Neural crest cell (in vitro differentiated cells): ENCODE measurements at regions not wholly inside any gene's neighbourhood (a gene's known extent, or its start where the extent isn't known, plus 50 kb on each side); places are given as distances from the start of the nearest gene placed in this dataset.

Source experiments
- DNase-seq: peaks from one replicate; pipeline ENCODE4 v3.0.0; 2021; ENCODE audit warnings: low read depth, mixed read lengths, low spot score
- H3K27ac Mint-ChIP-seq: one replicate; pipeline ENCODE4 v1.8.0; 2021; ENCODE audit warnings: mild to moderate bottlenecking, mixed read lengths; ENCODE audit not compliant: unreplicated experiment
- H3K27me3 Mint-ChIP-seq: 2 replicates; pipeline ENCODE4 v1.8.0; 2021; ENCODE audit warnings: low read depth, mild to moderate bottlenecking, mixed read lengths
- H3K36me3 Mint-ChIP-seq: 2 replicates; pipeline ENCODE4 v1.8.0; 2021; ENCODE audit warnings: low read depth, mild to moderate bottlenecking, mixed read lengths
- H3K4me1 Mint-ChIP-seq: 2 replicates; pipeline ENCODE4 v1.8.0; 2021; ENCODE audit warnings: mixed read lengths
- H3K4me3 Mint-ChIP-seq: one replicate; pipeline ENCODE4 v1.8.0; 2021; ENCODE audit warnings: mild to moderate bottlenecking, mixed read lengths
- H3K9me3 Mint-ChIP-seq: 2 replicates; pipeline ENCODE4 v1.8.0; 2021; ENCODE audit warnings: mixed read lengths
- CTCF ChIP-seq: fragments of 200-600 bp; sonication (generic); conservative IDR thresholded peaks from 2 replicates; pipeline ENCODE4 v1.5.0; 2021; ENCODE audit warnings: antibody characterized with exemption, mild to moderate bottlenecking

- H3K27ac Mint-ChIP-seq, result no peak overlapping the region
- H3K4me3 Mint-ChIP-seq, result no peak overlapping the region
- no peaks in the 10 kb centered on the region for H3K36me3 Mint-ChIP-seq
- no peak for TF ChIP-seq CTCF
- no peak for DNase-seq
- peaks cover 2% of the 10 kb centered on the region for H3K9me3 Mint-ChIP-seq
- peaks cover 4% of the 10 kb centered on the region for H3K4me1 Mint-ChIP-seq
- no peaks in the 10 kb centered on the region for H3K27me3 Mint-ChIP-seq
Measured at GRCh38 chr13:65473196-65473595, 1756.9 kb downstream of the PCDH9 start.

DNA sequence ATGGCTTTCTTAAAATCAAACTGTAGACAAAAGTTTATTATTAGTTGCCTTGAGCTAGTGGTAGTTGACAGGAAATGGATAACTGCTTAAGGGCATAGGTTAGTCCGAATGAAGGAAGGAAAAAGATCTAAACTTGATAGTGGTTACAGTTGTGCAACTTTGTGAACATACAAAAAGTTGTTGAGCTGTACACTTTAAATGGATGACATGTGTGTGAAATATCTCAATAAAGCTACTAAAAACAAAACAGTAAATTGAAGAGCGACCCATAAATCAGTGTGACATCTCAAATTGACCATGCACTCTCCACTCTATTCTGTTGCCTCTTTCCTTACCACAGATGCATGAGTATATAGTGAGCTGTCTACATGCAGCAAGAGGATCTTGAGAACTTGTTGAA lies 1757.8 kb downstream of the PCDH9 start:
- peaks cover 4% of the 10 kb centered on the region for H3K4me1 Mint-ChIP-seq
- H3K4me3 Mint-ChIP-seq, result no peak overlapping the region
- H3K9me3 Mint-ChIP-seq, result peaks cover 2% of the 10 kb centered on the region
- H3K36me3 Mint-ChIP-seq, result no peaks in the 10 kb centered on the region
- no peak for TF ChIP-seq CTCF
- H3K27ac Mint-ChIP-seq, result no peak overlapping the region
- DNase-seq, result no peak
- H3K27me3 Mint-ChIP-seq, result no peaks in the 10 kb centered on the region

DNA sequence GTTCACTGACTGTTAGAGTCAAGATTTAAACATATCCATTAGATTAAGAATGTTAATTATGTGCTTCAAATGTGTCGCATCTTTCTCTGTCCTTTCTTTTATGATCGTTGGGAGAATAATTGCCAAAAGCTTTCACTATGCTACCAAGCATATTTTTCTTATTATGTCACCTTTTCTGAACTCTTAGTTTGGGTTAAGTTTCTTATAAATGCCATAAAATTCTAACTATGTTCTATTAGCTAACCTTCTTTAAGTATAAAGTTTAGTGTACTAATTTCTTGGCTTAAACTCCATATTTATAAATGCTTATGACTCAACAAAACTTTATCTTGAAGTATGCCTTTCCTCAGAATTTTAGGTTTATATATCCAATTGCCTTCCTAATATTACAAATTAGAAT lies 1759.4 kb downstream of the PCDH9 start:
- no peak for TF ChIP-seq CTCF
- peaks cover 2% of the 10 kb centered on the region for H3K9me3 Mint-ChIP-seq
- DNase-seq, result no peak
- no peak overlapping the region for H3K27ac Mint-ChIP-seq
- no peaks in the 10 kb centered on the region for H3K36me3 Mint-ChIP-seq
- no peaks in the 10 kb centered on the region for H3K27me3 Mint-ChIP-seq
- H3K4me1 Mint-ChIP-seq, result peaks cover 4% of the 10 kb centered on the region
- no peak overlapping the region for H3K4me3 Mint-ChIP-seq

GRCh38 chr13:65468628-65469027 lies 1761.5 kb downstream of the PCDH9 start:
- no peak for TF ChIP-seq CTCF
- H3K4me3 Mint-ChIP-seq, result no peak overlapping the region
- H3K4me1 Mint-ChIP-seq, result peaks cover 4% of the 10 kb centered on the region
- H3K27ac Mint-ChIP-seq, result no peak overlapping the region
- peaks cover 3% of the 10 kb centered on the region for H3K36me3 Mint-ChIP-seq
- no peaks in the 10 kb centered on the region for H3K27me3 Mint-ChIP-seq
- H3K9me3 Mint-ChIP-seq, result peaks cover 5% of the 10 kb centered on the region
- DNase-seq, result no peak

- peaks cover 3% of the 10 kb centered on the region for H3K36me3 Mint-ChIP-seq
- H3K27ac Mint-ChIP-seq, result no peak overlapping the region
- H3K27me3 Mint-ChIP-seq, result no peaks in the 10 kb centered on the region
- peaks cover 8% of the 10 kb centered on the region for H3K9me3 Mint-ChIP-seq
- no peak for TF ChIP-seq CTCF
- DNase-seq, result no peak
- H3K4me3 Mint-ChIP-seq, result no peak overlapping the region
- no peaks in the 10 kb centered on the region for H3K4me1 Mint-ChIP-seq
Measured at GRCh38 chr13:65461590-65461989, 1768.5 kb downstream of the PCDH9 start.

DNA sequence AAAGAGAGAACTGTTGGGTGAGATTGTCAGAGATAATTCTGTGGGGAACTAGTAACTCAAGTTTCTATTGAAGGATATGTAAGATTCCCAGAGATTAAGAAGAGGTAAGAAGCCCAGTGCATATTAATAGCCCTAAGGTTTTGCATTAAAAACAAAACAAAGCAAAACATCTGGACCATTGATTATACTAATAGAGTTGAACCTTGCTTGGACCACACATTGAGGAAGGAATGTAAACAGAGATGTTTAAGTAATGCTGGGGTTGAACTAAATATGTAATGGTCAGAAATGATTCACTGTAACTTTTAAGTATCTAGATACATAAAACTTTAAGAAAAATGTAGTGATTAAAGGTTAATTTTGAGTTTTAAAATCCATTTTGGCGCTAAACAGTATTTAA lies 1770.0 kb downstream of the PCDH9 start:
- DNase-seq, result no peak
- peaks cover 3% of the 10 kb centered on the region for H3K36me3 Mint-ChIP-seq
- H3K4me3 Mint-ChIP-seq, result no peak overlapping the region
- no peak overlapping the region for H3K27ac Mint-ChIP-seq
- no peaks in the 10 kb centered on the region for H3K27me3 Mint-ChIP-seq
- TF ChIP-seq CTCF, result no peak
- no peaks in the 10 kb centered on the region for H3K4me1 Mint-ChIP-seq
- H3K9me3 Mint-ChIP-seq, result peaks cover 8% of the 10 kb centered on the region
